HG02678 (cell line): ENCODE measurements at regions not wholly inside any gene's neighbourhood (a gene's known extent, or its start where the extent isn't known, plus 50 kb on each side); places are given as distances from the start of the nearest gene placed in this dataset.
"Not testable (repeated sequence)": the region's sequence is repeated elsewhere in the genome, so short reads cannot be mapped to it uniquely, and the experiment has no call there.

ENCODE experiments used
- ATAC-seq: cut with Tn5 transposase; IDR thresholded peaks from one replicate; pipeline ENCODE4 v1.9.1; 2021; ENCODE audit warnings: mild to moderate bottlenecking, moderate library complexity; ENCODE audit not compliant: unreplicated experiment

DNA sequence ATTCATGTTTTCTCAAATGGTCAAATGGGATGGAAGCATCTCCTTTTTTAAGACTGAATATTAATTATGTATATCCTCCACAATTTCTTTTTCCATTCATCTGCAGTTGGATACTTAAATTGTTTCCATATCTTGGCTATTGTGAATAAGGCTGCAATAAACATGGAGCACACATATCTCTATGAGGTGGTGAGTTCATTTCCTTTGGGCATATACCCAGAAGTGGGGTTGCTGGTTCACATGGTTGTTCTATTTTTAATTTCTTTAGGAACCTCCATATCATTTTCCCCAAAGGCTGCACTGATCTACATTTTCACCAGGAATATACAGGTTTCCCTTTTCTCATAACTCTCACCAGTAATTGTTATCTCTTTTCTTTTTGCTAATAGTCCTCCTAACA lies 566.3 kb downstream of the KCTD12 start:
- ATAC-seq = no peak

DNA sequence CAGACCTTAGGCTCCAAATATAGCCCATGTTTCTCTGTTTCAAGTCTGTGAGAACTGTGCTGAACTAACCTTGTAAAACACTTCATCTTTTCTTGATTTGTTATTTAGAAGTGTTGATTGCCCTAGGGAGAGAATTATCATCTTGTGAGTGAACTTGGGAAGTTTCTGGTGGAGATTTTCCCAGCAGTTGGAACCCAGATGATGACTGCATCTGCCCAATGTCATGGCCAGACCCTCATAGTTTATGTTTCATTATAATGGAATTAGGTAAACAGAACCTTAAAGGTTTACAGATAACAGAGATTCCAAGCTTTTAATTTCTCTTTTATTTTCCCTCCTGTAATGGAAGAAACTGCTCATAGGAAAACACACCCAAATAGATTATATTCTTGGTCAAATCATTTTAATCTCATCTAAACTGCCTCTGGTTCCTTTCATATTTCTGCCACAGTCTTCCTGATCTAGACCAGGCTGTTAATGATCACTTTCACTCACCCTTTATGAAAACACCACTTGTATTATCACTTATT lies 569.1 kb downstream of the KCTD12 start:
- ATAC-seq = no peak

DNA sequence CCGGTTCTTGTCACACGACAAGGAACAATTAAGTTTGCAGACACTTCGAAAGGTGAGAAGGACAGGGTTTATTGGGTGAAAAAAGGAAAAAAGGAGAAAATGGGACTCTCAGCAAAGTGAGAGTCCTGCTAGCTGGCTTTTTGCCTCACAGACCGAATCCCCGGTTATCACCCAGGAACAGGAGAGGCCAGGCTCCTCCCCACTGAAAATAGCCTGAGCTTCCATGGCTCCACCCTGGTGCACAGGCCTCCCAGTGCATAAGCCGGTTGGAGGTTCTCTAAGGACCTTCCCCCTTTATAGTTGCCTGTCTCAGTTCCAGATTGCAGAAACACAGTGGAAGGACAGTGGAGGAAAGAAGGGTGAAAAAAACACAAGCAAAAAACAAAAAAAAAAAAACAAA lies 571.7 kb downstream of the KCTD12 start:
- no peak for ATAC-seq

DNA sequence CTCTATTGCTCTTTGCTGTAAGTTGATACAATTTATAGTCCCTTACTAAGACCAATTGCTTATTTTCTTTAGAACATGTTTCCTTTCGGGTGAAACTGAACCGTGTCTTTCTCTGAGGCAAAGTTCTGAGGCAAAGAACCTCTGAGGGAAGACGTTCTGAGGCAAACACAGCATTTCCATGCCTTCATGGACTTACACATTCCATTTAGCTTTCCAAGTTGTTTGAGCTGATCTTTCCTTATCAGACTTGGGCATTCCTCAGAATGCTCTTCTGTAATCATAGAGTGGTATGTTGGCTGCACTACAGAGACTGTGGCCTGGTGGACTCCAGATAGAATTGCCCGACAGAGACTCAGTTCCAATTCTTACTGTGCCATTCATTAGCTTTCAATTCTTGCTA lies 579.1 kb downstream of the KCTD12 start:
- ATAC-seq = no peak

DNA sequence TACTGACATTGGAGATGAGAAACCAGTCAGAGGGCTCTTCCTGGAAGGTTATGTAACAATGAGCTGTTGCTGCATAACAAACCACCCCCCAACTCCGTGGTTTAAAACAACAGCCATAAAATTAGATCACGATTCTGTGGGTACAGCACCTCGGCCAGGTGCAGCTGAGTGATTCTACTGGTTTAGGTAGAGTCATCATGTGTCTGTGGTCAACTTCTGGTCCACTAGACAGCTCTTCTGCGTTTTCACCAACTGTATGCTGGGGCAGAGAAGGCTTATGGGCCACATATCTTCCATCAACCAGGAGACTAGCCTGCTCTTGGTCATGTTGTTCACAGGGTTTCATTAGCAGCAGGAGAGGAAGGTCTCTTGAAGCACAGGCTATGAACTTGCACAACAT lies 585.5 kb downstream of the KCTD12 start:
- no peak for ATAC-seq

DNA sequence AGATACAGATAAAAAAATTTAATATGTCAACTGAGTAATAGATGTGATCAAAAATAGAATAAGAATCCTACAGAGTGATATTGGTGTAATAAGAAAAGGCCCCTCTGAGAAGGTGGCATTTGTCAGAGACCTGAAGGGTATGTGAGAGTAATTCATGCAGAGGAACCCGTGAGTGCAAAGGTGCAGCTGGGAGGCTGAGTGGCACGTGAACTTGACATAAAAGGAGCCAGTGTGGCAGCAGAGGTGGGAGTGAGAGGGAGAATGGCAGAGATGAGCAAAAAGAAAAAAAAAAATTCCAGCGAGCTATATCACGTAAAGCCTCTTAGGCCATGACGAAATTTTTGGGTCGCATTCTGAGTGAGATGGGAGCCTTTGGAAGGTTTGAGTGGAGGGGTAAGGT lies 588.9 kb downstream of the KCTD12 start:
- no peak for ATAC-seq

DNA sequence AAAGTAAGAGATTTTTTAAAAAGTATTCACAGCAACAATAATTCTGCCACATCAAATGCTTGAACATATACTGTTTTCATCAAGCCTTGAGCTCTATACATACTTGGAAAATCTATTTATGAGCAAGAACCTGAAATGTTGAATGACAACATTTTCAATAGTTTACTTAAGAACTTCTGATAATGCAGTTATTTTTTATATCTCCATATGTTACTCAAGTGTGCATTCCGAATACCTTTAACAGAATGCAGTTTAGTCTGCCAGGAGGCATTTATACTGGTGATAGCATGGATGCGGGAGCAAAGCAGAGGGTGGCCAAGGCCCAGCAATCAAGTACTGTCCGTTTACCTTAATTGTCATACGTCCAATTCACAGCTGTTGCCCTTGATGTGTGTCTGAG lies 589.5 kb downstream of the KCTD12 start:
- no peak for ATAC-seq

DNA sequence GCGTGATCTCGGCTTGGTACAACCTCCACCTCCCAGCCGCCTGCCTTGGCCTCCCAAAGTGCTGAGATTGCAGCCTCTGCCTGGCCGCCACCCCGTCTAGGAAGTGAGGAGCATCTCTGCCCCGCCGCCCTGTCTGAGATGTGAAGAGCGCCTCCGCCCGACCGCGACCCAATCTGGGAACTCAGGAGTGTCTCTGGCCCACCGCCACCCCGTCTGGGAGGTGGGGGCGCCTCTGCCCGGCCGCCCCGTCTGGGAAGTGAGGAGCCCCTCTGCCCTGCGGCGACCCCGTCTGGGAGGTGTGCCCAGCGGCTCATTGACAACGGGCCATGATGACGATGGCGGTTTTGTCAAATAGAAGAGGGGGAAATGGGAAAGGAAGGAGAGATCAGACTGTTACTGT lies 591.2 kb downstream of the KCTD12 start:
- not testable (repeated sequence) for ATAC-seq

DNA sequence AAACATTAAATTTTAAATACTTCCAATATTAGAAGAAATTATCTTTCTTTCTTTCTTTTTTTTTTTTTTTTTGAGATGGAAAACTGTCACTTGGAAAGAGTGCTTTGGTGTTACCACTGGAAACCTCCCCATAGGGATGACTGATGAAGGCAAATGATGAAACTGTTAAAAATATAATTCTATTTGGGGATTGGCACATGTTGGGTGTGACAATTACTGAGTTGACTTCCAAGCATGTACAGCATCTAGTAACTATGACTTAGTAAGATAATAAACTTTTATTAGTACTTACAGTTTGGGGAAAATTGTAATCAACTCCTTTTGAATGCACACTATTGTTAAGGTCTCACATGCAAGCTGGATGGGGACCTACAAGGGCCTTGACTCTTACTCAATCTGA lies 592.5 kb downstream of the KCTD12 start:
- no peak for ATAC-seq

DNA sequence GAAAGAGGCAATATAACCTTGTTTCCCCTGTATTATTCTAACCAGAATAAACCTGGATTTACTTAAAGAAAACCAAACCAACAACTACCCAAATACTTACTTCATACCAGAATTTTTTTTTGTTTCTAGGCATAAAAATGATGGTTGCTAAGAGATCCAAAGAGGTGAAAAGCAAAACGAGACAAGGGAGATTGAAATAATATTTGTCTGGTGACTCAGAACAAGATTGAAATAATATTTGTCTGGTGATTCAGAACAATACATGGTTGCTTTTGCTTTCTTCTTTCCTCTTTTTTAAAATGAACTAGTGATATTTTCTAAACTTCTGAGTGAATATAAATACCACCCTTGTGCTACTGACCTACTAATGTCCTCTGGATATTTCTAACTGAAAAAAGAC lies 592.9 kb downstream of the KCTD12 start:
- no peak for ATAC-seq

DNA sequence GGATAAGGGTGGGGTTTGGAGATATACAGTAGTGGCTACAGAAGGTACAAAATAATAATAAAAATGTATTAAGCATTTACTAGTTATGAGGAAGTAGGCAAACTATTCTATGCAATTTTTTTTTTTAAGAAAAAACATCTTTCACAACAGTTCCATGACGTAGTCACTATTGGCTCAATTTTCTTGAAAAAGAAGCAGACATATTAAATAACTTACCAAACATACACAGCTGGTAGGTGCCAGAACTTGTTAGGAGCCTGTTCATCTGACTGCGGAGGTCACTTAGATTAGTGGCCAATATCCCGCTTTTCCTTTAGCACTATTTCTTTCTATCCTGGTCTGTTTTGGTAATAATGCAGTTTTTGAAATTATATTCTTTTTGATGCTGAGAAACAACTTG lies 593.5 kb downstream of the KCTD12 start:
- ATAC-seq = no peak

DNA sequence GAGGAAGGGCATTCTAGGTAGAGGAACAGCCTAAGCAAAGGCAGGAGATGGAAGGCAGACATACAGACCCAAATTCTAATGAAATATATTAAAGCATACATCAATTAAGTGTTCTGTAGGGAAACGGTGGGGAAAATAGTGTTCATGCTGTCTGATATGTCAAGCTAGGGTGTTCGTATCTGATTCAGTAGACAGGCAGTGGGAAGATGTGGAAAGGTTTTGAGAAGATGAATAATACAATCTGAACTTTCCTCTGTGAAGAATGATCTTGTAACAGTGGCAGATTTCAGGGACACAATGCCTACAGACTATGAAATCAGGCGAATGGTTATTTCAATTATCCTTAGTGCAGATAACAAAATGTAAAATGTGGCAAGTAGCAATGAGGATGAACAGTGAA lies 594.2 kb downstream of the KCTD12 start:
- no peak for ATAC-seq

DNA sequence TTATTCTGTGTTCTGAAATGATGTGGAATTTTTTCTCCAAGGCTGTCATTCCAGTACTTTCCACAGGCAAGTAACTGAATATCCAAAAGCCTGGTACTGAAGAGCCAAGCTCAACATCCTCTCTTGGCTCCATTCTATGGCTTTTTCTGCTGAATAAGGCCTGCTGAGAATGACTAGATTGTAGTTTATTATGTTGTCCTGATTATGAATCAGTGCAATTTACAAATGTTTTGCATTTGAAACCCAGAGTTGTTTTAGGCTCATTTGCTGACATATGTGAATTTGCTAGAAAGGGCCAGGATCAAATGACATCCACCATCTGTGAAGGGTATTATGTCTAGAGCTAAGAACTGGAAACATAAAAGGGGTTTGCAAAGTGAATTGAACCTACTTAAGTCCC lies 596.6 kb downstream of the KCTD12 start:
- no peak for ATAC-seq

DNA sequence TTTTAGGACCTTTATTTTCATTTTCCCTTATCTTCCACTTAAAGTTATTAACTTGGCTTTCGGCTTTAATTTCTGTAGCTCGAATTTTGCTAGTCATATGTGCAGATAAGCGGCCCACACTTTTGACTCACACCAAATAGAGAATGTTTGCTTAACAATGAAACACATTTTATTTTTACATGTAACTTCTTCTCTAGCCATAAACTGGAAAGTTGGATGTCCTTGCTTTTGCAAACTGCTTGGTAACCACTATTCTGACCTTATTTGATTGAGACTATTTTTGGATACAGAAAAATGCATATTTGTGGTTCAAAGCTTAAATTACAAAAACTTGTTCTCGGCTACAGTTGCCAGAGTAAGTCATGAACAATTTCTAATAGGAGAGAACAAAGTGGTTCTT lies 600.0 kb downstream of the KCTD12 start:
- no peak for ATAC-seq

DNA sequence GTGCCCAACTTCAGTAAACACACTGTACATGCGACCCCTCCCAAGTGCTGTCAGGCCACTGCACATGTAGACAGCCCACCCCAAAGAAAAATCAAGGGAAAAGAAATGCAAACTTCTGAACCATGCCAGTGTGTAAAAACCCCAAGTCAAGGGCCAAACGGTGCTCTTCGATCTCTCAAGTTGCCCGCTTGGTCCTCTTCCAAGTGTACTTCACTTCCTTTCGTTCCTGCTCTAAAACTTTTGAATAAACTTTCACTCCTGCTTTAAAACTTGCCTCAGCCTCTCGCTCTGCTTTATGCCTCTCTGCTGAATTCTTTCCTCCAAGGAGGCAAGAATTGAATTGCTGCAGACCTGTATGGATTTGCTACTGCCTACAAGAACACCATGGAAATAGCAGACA lies 600.7 kb downstream of the KCTD12 start:
- no peak for ATAC-seq

DNA sequence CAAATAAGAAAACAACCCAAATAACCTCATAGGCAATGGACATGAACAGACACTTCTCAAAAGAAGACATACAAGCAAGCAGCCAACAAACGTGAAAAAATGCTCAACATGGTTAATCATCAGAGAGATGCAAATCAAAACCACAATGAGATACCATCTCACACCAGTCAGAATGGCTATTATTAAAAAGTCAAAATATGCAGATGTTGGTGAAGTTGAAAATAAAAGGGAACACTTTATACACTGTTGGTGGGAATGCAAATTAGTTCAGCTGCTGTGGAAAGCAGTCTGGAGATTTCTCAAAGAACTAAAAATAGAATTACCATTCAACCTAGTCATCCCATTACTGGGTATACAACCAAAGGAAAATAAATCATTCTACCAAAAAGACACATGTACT lies 606.4 kb downstream of the KCTD12 start:
- not testable (repeated sequence) for ATAC-seq

DNA sequence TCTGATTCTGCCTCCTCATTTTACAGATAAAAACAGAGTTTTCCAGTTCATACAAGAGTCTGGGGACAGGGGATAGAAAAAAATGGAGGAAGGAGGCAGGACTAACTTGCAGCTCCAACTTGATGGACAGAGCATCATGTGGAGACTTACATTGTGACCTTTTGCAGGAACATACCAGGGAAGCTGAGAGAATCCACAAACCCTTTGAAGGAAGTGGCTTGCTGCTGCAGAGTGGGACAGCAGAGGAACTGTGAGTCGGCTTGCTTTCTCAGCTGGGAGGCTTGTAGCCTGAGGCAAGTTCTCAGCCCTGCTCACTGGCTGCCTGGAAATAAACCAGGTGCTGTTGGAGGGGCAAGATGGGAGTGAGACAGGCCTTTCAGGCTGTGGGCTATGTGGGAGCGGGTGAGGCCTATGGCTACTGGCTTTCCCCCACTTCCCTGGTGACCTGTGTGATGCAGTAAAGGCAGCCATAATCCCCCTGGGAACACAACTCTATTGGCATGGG lies 614.4 kb downstream of the KCTD12 start:
- ATAC-seq = no peak

DNA sequence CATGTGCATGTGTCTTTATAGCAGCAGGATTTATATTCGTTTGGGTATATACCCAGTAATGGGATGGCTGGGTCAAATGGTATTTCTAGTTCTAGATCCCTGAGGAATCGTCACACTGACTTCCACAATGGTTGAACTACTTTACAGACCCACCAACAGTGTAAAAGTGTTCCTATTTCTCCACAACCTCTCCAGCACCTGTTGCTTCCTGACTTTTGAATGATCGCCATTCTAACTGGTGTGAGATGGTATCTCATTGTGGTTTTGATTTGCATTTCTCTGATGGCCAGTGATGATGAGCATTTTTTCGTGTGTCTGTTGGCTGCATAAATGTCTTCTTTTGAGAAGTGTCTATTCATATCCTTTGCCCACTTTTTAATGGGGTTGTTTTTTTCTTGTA lies 617.9 kb downstream of the KCTD12 start:
- ATAC-seq = not testable (repeated sequence)

DNA sequence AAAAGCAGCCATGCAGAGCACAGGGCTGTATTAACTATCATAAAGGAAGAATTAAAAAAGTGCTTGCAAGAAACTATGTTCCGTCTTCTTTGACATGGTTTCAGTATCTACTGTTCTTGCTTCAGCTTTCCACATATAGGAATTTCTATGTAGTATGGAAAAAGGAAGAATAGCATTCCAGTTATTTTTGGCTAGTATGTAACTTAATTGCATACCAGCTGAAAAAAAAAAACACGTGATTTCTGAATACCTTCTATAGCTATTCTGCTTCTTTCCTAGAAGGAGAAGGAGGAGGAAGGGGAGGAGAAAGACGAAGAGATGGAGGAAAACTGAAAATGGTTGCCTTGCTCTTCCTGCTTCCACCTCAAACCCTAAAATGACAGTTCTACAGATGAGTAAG lies 619.0 kb downstream of the KCTD12 start:
- ATAC-seq = no peak

DNA sequence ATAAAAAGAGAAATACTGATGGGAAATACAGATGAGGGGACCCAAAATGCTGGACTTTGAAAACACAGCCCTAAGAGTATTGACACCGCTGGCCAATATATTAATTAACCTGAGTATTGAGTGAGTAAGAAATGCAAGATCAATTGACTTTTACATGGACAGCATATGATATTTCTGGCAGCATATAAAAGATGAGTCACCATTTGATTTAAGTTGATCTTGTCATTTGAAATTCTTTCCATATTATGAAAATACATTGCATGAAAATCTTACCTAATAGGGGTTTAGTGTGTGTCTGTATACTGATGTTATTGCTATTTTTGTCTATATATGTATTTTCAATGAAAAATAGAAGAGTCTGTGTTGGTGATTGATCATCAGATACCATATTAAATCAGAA lies 619.6 kb downstream of the KCTD12 start:
- no peak for ATAC-seq

DNA sequence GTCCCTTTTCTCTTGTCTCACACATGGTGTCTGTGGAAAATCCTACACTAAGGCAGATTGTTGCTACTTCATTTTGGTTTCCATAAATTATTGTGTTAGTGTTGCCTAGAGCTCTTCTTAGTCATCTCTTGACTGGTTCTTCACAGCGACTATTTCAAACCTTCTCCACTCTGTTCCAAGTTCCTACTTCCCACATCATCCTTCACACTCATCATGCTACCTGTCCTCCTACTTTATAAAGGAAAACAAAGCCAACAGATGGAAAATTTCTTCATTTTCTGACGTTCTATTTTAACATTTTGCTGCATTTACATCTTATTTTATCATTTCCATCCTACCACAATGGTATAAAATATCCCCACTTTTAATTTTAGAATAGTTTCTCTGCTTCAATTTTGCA lies 614.1 kb downstream of the LMO7 start:
- no peak for ATAC-seq

DNA sequence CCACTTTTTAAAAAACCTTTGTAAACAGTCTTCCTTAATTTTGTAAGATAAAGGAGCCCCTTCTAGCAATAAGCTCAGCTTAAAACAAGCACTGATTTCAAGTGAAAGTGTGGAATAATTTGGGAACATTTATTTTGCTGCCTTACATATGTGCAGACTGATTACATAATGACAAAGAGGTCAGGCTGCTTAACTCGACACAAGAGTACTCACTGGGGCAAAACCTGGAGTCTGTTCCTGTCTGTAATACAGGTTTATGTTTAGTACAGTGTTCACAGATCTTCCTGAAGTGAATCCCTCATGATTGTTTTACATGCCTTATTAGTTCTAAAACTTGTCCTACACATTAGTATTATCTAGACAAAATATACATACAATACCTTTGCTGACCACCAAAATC lies 609.8 kb downstream of the LMO7 start:
- no peak for ATAC-seq

DNA sequence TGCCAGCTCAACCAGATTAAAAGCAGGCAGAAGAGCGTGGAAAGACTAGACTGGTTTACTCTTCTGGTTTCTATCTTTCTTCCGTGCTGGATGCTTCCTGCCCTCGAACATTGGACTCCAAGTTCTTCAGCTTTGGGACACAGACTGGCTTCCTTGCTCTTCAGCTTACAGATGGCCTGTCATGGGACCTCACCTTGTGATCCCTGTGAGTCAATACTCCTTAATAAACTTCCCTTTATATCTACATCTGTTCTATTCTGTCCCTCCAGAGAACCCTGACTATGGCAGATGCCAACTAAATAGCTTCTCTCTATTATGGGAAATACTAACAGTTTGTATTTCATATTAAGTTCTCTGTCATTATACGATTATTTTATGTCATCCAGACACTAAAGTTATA lies 609.1 kb downstream of the LMO7 start:
- ATAC-seq = no peak

DNA sequence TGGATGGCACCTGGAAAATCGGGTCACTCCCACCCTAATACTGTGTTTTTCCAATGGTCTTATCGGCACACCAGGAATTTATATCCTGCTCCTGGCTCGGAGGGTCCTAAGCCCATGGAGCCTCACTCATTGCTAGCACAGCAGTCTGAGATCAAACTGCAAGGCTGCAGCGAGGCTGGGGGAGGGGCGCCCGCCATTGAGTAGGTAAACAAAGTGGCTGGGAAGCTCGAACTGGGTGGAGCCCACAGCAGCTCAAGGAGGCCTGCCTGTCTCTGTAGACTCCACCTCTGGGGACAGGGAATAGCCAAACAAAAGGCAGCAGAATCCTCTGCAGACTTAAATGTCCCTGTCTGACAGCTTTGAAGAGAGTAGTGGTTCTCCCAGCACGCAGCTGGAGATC lies 607.0 kb downstream of the LMO7 start:
- ATAC-seq = not testable (repeated sequence)
